GM19351 (cell line): ENCODE measurements at regions not wholly inside any gene's neighbourhood (a gene's known extent, or its start where the extent isn't known, plus 50 kb on each side); places are given as distances from the start of the nearest gene placed in this dataset.

Source experiments
- ATAC-seq: cut with Tn5 transposase; IDR thresholded peaks from one replicate; pipeline ENCODE4 v1.9.1; 2021; ENCODE audit warnings: mild to moderate bottlenecking, moderate library complexity; ENCODE audit not compliant: unreplicated experiment

DNA sequence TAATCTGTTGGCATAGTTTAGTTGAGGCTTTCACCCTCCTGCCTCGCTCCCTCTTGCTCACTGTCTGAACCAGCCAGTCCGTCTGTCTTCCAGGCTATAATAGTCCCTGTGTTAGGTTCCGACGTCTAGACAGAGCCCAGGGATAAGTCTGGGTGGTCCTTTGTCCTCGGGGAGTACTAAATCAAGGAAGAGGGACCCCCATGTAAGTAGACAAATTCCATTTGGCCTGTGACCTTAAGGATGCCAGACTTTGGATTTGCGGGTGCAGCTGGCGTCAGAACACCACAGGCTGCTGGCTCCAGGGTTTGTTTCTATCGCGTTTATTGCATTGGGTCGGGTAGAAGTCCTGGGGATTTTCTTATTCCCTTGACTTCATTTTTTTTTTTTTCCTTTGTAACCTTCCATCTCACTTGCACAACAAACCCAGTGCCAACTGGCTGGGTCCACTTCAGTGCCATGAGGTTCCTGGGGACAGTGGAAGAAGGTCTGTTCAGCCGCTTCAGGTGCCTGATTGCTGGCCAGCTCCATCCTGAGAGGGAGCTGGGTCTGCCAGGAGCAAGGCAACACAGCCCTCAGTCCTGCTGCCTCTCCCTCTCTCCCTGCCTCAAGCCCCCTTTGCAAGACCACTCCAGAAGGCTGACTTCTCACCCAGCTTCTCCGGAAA is 95.4 kb upstream of the KLHL25 start:
- no peak for ATAC-seq

DNA sequence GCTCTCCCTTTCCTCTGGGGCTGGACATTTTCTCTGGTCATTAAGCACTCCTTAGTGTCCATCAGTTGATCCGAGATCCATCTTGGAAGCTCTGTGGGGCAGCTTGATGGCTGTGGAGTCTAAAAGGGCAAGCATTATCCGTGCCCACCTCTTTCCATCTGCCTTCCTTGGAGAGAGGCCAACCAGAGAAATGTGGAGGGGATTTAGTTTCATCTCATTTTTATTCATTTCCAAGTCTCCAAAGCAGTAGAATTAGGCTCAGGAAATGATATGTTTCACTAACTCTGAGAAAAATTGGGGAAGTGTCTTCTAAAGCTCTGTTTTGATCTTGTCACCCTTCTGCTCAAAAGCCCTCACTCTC is 95.9 kb upstream of the KLHL25 start:
- ATAC-seq = no peak

DNA sequence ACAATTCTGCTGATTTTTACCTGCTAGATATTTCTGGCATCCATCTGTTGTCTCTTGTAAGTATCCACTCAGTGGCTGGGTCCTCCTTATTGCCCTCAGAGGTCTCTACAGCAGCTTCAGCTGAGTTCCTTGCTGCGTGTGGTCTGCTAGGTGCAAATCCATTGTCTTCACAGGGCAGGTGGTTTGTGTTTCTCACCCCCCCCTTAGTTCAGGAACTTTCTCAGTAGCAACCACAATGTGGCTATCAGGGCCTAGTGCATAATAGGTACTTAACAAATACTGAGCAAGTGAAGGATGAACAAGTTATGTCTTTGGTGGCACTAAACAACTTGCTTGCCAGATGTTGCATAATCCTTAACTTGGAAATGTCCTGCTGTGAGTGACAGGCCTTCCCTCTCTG is 96.7 kb upstream of the KLHL25 start:
- no peak for ATAC-seq

DNA sequence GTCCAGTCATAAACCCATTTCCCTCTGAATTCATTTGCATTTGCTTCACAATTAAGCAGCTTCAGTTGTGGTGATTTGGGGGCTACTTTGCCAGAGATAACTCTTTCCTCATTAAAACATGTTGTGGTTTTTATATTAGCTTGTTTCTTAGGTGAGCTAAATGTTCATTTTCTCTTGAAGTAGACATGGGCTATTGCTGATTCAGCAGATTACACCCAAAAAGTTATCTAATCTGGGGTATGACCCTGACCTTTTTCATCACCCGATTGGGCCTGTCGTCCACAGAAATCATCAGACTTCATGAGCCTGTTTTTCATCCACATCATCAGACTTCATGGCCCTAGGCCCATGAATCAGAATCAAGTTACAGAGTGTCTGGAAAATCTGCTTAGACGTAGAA is 97.5 kb upstream of the KLHL25 start:
- ATAC-seq = no peak

DNA sequence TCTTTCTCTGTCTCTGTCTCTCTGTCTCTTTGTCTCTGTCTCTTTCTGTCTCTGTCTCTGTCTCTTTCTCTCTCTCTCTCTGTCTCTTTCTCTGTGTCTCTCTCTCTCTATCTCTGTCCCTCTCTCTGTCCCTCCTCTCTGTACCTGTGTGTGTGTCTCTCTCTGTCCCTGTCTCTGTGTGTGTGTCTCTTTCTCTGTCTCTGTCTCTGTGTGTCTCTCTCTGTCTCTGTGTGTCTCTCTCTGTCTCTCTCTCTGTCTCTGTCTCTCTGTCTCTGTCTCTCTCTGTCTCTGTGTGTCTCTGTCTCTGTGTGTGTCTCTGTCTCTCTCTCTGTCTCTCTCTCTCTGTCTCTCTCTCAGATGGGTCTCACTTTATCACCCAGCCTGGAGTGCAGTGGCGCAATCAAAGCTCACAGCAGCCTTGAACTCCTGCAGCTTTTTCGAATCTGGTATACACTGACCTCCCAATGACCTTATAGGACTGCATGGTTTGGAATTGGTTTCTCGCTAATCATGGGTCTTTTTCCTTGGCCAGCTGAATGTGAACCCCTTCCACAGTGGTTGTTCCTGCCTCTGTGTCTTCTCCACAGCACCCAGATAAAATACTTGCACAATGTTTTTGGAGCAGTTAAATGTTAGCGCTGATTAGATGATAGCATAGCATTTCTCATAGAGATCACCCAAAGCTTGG is 102.6 kb upstream of the KLHL25 start:
- ATAC-seq = no peak

DNA sequence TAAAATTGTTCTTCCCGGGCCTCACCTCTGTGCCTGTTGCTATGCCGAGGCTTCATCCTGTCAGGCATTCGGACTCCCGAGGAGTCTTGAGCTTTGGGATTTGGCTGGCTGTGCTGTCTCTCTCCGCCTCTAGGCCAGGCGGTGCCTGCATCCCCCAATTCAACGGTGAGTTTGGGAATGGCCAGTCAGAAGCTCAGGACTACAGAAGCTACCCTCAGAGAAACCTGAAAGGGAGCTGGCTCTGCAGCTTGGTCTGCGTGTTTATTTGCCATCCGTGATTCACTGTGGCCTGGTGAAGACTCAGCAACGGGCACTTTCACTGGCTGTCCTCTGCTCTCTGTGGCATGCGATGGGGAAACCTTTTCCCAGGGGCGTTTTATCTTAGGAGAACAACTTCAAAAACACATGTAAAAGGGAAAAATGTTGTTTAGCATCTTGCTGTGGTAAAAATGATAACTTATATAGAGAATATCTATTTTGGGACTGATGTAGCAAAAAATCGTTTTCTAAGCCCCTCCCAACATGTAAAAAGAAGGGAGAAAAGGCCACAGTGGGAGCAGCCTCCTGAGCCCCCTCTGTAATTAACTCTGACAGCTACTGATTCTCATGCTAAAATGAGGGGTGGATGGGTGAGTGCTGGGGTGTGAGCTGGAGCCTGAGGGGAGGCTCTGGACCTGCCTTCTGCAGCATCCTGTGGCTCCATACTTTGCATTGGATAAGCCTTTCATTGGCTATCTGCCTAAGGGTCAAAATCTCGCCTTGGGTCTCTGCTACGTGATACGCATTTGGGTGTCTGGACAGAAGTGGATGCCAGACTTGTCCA is 103.4 kb upstream of the KLHL25 start:
- no peak for ATAC-seq

DNA sequence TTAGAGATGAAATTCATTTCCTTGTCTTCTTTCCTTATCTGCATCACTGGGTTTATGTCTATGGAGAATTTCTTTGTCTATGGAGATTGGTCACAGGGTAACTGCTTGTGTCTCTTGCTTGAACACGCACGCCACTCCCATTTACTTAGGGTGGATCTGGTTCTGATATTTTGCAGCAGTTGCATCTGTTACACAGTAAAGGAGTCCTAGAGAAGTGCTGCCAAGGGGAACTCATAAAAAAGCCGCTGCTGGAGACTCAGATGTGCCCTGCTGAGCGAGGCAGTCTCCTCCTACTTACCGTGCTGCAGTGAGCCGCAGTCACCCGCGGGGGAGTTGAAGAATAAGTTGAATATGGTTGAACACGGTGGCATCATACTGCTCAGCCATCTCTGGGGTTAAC is 105.2 kb upstream of the KLHL25 start:
- no peak for ATAC-seq

DNA sequence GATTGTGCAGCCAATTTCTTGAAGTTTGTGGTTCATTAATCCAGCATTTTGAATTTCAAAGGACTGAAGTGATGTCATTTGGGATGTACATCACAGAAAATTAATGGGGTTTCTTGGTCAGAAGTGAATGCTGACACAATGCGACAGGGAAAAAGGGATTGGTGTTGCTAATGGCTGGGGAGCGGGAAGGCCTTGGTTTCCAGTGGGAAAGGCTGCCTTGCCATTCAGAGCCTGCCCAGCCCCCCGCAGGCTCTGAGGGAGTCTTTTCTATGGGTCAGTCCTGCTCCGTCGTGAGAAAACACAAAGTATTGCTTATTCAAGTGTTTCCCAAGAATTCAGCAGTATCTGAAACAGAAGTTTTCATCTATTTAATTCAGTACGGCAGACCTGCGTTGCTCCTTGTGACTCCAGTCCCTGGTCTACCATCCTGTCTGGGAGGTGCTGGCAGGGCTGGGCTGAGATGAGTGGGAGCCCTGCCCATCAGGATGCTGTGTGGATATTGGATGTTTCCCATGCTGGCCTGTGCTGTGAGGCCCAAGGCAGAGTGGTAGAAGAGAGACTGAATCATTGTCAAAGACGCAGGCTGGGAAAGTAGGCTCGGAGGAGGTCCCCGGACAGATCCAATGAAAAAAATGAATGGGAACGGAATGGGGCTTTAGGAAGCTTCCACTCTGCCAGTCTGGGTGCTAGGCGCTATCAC is 111.2 kb upstream of the KLHL25 start:
- ATAC-seq = no peak

DNA sequence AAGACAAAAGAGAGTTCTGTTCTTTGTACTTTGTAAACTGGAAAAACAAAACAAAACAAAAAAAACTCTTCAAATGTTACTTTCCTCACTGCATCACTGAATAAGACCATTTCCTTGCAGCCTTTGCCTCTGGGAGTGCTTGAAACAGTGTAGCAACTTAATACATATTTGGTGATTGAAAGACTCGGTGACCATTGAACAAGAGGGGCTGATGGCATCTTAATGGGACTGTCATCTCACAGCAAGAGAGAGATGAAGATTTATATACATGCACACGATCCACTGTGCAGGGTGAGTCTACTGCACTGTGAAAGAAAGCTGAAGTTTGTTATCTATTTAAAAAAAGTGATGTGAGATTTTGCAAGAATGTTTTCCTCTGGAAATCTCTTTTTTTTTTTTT is 111.9 kb upstream of the KLHL25 start:
- no peak for ATAC-seq

DNA sequence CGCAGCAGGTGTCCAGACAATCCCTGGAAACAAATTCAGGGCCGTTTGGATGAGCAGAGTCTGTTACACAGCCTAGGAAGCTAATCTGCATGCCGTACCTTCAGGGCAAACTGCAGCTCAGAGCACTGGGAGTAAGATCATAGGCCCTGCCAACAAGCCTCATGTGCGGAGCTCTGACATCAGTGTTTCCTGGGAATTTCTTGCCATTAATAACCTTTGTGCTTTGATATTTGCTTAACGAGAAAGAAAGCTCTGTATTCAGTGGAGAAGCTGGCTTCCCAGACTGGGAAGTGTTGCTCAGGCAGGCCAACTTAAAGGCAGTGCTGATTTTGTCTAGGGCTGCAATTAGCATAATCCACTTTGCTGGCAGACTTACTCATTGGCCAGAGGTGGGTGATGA is 116.1 kb upstream of the KLHL25 start:
- ATAC-seq = no peak

DNA sequence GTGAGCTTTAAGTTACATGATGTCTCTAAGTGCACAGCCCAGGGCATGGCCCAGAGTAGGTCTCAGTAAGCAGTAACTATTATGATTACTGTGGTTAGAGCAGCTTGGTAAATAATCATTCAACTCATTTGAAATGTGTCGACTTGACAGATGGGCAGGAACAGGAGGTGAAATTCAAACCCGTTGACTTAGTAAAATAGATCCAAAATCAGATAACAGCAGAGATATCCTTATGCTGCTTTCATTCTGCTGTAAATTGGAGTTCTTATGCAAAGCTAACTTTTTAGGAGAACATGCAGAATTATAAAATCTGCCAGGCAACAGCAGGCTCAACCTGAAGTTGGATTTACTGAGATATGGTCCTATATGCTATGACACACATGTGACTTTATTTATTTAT is 118.7 kb upstream of the KLHL25 start:
- ATAC-seq = no peak

DNA sequence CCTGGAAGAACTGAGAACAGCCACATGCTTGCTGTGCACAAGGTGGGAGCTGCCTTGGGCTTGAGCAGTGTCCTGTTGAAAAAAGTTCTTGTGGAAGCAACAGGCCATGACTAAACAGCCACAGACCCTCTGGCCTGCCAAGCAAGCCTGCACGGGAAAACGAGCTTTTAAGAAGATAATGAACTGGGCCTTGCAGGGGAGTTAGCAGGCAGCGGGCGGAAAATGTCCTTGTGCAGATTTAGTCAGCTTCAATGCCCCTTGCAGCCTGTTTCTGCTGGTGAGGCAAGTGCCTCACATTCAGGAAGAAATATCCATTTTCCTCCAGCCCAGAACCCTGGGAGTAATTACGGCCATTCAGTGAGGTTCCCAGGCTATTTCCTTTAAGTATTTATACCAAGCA is 126.2 kb upstream of the KLHL25 start:
- no peak for ATAC-seq

DNA sequence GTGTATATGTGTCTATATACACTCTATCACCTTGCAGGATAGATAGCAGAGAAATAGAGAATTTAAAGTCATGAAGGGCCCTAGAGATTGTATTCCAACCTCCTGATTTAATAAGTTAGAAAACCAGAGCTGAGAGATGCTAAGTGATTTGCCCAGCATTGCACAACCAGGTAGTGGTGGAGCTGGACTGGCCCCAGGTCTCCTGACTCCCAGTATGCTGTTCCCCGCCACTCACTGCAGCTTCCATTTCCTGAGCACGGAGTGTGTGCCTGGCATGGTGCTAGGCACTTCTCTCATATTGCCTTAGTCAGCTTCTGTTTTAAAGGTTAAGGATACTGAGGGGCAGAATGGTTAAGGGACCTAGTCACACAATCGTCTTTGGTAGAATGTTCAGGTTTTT is 129.4 kb upstream of the KLHL25 start:
- no peak for ATAC-seq

DNA sequence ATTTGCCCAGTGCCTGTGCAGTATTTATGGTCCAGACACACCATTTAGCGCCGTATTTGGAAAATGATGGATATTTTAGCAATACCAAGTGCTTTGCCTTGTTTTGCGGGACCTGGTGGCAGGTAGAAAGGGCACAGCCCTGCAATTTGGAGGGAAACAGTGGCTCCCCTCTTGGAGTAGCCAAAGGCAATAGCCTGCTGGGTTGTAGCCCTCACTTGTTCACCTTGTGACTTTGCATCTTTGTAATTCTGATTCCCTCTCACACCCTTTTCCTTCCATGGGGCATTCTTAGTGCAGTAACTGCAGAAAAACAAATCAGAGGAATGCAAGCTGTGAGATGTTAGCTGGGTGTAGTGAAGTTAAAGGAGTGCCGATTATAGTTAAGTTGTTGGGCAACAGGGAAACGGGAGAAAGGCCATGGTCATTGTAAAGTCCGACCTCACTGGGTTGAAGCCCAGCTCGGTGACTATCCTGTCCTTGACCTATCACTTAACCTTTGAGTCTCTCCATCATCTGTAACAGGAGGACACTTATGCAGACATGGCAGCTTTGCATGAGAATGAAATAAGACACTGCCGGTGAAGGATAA is 131.0 kb upstream of the KLHL25 start:
- no peak for ATAC-seq

DNA sequence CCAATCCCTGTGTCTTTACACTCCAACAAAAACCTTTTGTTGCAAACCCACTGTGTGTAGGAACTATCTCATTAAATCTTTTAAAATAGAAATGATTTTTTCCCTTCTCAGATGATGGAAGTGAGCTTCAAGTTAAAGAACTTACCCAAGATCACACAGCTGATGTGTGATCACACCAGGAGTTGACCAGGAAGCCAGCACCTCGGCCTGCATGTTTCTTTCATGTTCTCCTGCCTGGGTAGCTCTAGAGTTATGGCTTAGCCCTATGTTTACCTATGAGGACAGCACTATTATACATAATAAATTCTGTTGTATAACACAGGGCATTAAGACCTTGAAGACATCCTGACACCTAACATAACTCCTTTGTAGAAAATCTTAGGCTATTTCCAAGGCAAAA is 132.1 kb upstream of the KLHL25 start:
- no peak for ATAC-seq

DNA sequence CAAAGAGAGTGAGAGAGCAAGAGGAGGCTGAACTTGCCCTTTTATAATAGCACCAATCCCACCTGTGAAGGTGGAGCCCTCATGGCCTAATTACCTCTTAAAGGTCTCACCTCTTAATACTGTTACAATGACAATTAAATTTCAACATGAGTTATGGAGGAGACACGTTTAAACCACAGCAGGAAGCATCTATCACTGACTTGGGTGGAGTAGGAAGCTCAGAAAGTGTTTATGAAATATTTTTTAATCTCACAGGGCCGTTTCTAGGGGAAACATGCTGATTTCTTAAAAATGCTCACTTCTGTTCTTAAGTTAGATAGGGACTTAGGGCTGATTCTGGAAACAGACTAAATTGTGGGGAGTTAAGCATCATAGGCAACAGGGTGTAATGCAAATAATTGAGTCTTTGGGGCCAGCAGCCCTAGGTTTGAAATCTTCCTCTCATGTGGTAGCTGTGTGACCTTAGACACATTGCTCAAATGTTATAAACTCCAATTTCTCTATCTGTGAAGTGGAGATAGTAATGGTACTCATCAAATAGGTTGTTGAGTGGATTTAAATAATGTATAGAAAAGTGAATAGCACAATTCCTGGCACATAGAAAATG is 133.3 kb upstream of the KLHL25 start:
- no peak for ATAC-seq

DNA sequence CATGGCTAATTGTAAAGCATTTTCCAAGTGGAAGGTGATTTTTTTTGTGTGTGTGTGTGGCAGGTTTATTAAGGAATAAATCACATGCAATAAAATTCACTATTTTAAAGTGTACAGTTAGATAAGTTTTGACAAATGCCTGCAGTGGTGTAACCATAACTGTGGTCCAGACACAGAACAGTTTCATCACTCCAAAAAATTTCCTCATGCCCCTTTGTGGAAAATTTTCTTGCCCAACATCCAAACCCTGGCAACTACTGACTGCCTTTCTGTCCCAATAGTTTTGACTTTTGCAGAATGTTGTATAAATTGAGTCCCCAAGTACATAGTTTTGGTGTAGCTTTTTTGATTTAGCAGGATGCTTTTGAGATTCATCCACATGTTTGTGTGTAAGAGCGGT is 135.1 kb upstream of the KLHL25 start:
- no peak for ATAC-seq

DNA sequence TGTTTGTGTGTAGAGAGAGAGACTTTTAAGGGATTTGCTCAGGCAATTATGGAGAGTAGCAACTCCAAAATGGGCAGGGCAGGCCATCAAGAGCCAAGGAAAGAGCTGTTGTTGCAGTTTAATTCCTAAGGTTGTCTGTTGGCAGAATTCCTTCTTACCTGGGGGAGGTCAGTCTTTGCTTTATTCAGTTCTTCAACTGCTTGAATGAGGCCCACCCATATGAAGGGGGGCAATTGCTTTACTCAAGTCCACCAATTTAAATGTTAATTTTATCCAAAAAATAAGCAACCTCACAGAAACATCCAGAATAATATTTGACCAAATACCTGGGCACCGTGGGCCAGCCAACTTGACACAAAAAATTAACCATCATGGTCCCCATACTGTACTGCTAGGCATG is 137.7 kb upstream of the KLHL25 start:
- ATAC-seq = no peak

DNA sequence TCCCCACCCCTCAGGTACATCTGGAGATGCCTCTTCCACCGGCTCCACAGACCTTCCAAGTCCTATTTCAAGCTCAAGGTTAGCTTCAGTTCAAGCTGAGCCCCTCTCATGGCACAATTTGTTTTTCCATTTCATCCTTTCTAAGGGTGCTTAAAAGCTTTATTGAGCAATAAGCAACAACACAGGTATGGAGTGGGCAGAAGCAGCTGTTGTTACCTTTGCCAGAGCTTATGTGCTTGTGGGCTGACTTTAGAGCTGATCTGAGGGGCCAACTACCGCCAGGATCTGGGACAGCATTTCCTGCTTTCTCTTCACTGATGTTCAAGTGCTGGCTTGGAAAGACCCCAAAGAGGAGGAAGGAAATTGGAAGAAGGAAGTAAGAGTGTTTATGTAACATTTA is 140.0 kb upstream of the KLHL25 start:
- no peak for ATAC-seq

DNA sequence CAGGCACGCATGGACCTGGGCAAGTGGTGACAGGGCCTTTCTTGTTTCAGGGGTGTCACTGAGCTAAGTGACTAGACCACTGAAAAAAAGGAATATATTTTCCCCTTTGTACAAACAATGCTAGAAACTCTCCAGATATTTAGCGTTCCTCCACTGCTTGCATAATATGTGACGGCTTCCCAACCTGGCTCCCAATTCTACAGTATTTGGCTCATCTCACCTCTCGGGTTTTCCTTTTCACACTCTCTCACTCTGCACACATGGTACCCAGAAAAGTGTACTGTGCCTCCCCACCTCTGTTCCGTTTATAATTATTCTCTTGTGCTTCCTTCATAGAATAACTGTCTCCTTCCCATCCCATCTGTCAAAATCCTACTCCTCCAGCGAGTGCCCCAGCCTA is 140.5 kb upstream of the KLHL25 start:
- ATAC-seq = no peak

DNA sequence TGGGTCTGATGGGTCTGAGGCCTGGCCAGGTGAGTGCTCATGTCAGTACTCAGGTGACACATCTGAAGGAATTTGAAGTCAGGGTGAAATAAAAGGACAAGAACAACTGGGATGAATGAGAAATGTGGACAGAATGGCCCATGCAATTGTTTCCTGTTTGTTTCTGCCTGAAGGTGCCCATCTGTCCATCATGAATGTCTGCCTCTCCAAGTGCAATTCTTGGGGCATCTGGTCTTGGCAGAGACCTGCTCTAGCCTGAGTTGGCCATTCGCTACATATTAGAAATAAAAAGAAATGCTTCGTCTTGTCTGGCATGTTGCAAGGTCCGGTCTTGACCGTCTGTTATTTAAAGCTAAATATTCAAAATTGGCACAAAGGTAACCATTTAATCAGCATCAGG is 142.0 kb upstream of the AGBL1 start:
- no peak for ATAC-seq
